OCI-LY3 (cell line): ENCODE measurements at regions not wholly inside any gene's neighbourhood (a gene's known extent, or its start where the extent isn't known, plus 50 kb on each side); places are given as distances from the start of the nearest gene placed in this dataset.

Experiments used
- CTCF ChIP-seq: fragments of 200-600, 300-600 bp; sonication (generic); IDR thresholded peaks from 2 replicates; pipeline ENCODE4 v1.5.1; 2014; ENCODE audit warnings: antibody characterized with exemption, low read length, low read depth
- EZH2phosphoT487 ChIP-seq: fragments of 200-600 bp; shearing (Covaris generic); IDR thresholded peaks from 2 replicates; pipeline ENCODE4 v1.6.1; 2018; ENCODE audit warnings: antibody characterized with exemption, mixed run types, low read depth

DNA sequence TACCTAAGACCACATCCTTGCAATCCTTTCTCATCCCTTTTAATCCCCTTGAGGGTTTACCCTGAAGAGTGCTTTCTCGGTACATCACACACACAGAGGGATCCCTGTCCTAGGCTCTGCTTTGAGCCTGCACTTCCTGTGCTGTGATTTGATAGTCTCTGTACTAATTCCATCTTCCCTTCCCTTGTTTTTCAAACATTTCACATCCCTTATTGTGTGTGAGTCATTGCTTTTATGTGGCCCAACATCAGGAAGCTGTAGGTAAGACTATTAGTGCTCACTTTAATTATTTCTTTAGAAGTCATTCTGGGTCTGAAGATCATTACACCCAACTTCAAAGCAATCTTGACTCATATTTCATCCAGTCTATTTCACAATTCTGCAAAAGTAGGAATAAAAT is 57.2 kb upstream of the ANKEF1 start:
- no peak for TF ChIP-seq CTCF
- TF ChIP-seq EZH2phosphoT487, result no peak
